OCI-LY7 (cell line): ENCODE measurements at regions not wholly inside any gene's neighbourhood (a gene's known extent, or its start where the extent isn't known, plus 50 kb on each side); places are given as distances from the start of the nearest gene placed in this dataset.

Experiments
- BruUV-seq: library from RNA; stranded (reverse); fragments of 400-500 nt; replicated peaks from 2 replicates; lab custom pipeline; 2021; lab: Mats Ljungman, UMichigan
- CTCF ChIA-PET: fragments of 300-600 bp; sonication (Branson Sonifier 250); formaldehyde crosslinking; loops from one replicate; lab custom pipeline; 2022; ENCODE audit warnings: antibody characterized with exemption; ENCODE audit not compliant: unreplicated experiment; lab: Charles Lee
- POLR2A ChIA-PET: fragments of 300-600 bp; sonication (Branson Sonifier 250); formaldehyde crosslinking; loops from one replicate; lab custom pipeline; 2022; ENCODE audit warnings: antibody characterized with exemption; lab: Charles Lee
- DNase-seq: peaks from one replicate; pipeline ENCODE4 v3.0.0-alpha.2; 2015; ENCODE audit warnings: low spot score
- H2AFZ ChIP-seq: fragments of 200-600 bp; sonication (generic), shearing (Covaris generic); 2 replicates; pipeline ENCODE4 v1.6.1; 2014; ENCODE audit warnings: mild to moderate bottlenecking, antibody characterized with exemption, low read length, moderate library complexity
- H3K27ac ChIP-seq: fragments of 200-600 bp; sonication (generic); 2 replicates; pipeline ENCODE4 v1.5.1; 2014; ENCODE audit warnings: mixed run types, low read depth, mild to moderate bottlenecking, moderate library complexity, low read length, inconsistent platforms; ENCODE audit not compliant: poor library complexity, severe bottlenecking
- H3K36me3 ChIP-seq: fragments of 200-600 bp; sonication (generic); 2 replicates; pipeline ENCODE4 v1.6.1; 2014; ENCODE audit warnings: mild to moderate bottlenecking, antibody characterized with exemption, low read length, moderate library complexity, mixed read lengths; ENCODE audit not compliant: insufficient read depth
- H3K4me1 ChIP-seq: fragments of 200-600 bp; sonication (generic); 2 replicates; pipeline ENCODE4 v1.5.1; 2014; ENCODE audit warnings: mild to moderate bottlenecking, low read length; ENCODE audit not compliant: insufficient read depth, poor library complexity, severe bottlenecking
- H3K4me2 ChIP-seq: fragments of 200-600 bp; sonication (generic); 2 replicates; pipeline ENCODE4 v1.6.1; 2014; ENCODE audit warnings: mild to moderate bottlenecking, low read length
- H3K4me3 ChIP-seq: fragments of 200-600 bp; sonication (generic); 2 replicates; pipeline ENCODE4 v1.5.1; 2014; ENCODE audit warnings: mild to moderate bottlenecking, low read depth, low read length; ENCODE audit not compliant: poor library complexity, severe bottlenecking
- H3K79me2 ChIP-seq: fragments of 200-600 bp; sonication (generic); 2 replicates; pipeline ENCODE4 v1.6.1; 2016; ENCODE audit warnings: low read depth, mild to moderate bottlenecking, low read length, moderate library complexity, mixed read lengths; ENCODE audit not compliant: insufficient read depth
- H3K9me2 ChIP-seq: fragments of 200-600 bp; sonication (generic); 2 replicates; pipeline ENCODE4 v1.6.1; 2016; ENCODE audit warnings: mild to moderate bottlenecking, low read length, mixed read lengths; ENCODE audit not compliant: insufficient read depth
- H3K9me3 ChIP-seq: fragments of 200-600 bp; sonication (generic); 2 replicates; pipeline ENCODE4 v1.6.1; 2014; ENCODE audit warnings: mild to moderate bottlenecking, mixed run types, low read length, mixed read lengths
- H4K20me1 ChIP-seq: fragments of 200-600 bp; sonication (generic); 2 replicates; pipeline ENCODE4 v1.6.1; 2014; ENCODE audit warnings: mild to moderate bottlenecking, antibody characterized with exemption, low read length, moderate library complexity, mixed read lengths; ENCODE audit not compliant: insufficient read depth
- CTCF ChIP-seq: fragments of 200-600 bp; sonication (generic); conservative IDR thresholded peaks from 2 replicates; pipeline ENCODE4 v1.5.1; 2014; ENCODE audit warnings: mild to moderate bottlenecking, antibody characterized with exemption, low read length, moderate library complexity, mixed read lengths
- EZH2phosphoT487 ChIP-seq: fragments of 200-600 bp; sonication (generic); IDR thresholded peaks from 2 replicates; pipeline ENCODE4 v1.6.1; 2018; ENCODE audit warnings: low read depth, borderline replicate concordance, mild to moderate bottlenecking, mixed run types, antibody characterized with exemption, low read length, moderate library complexity, mixed read lengths
- intact Hi-C: fragments of 100-400 bp; cut with micrococcal nuclease; formaldehyde crosslinking; loops from one replicate; pipeline ENCODE4 v1.10.0; 2022; ENCODE audit not compliant: unreplicated experiment

GRCh38 chr2:146228466-146229058, 1616.3 kb upstream of the ACVR2A start:
- TF ChIP-seq CTCF (no peak), EZH2phosphoT487 (no peak)
- Histone ChIP-seq H4K20me1 (no peaks in the 10 kb centered on the region), H3K79me2 (no peaks in the 10 kb centered on the region), H3K9me3 (no peaks in the 10 kb centered on the region), H3K9me2 (no peaks in the 10 kb centered on the region), H3K4me3 (no peak overlapping the region), H3K4me2 (no peak overlapping the region), H3K27ac (no peak overlapping the region), H3K36me3 (no peaks in the 10 kb centered on the region), H3K4me1 (no peaks in the 10 kb centered on the region), H2AFZ (no peak overlapping the region)
- no TSS peak for BruUV-seq
- POLR2A ChIA-PET: interaction anchor here (0.7 kb wide), 1 partner anchor 17 kb away, joined by 4 read pairs; no protein-coding TSS in a partner anchor
- intact Hi-C loops: no loop called here
- CTCF ChIA-PET: no interaction called here
- DNase-seq: no peak

GRCh38 chr2:146228020-146228393, 1616.8 kb upstream of the ACVR2A start:
- CTCF ChIA-PET: no interaction called here
- no peak overlapping the region for H2AFZ ChIP-seq
- H3K4me2 ChIP-seq: no peak overlapping the region
- H3K9me3 ChIP-seq: no peaks in the 10 kb centered on the region
- H4K20me1 ChIP-seq: no peaks in the 10 kb centered on the region
- H3K9me2 ChIP-seq: no peaks in the 10 kb centered on the region
- DNase-seq: no peak
- BruUV-seq: no TSS peak
- H3K36me3 ChIP-seq: no peaks in the 10 kb centered on the region
- no peak overlapping the region for H3K27ac ChIP-seq
- intact Hi-C loops: no loop called here
- H3K79me2 ChIP-seq: no peaks in the 10 kb centered on the region
- H3K4me1 ChIP-seq: no peaks in the 10 kb centered on the region
- H3K4me3 ChIP-seq: no peak overlapping the region
- TF ChIP-seq EZH2phosphoT487 (no peak), CTCF (no peak)
- POLR2A ChIA-PET: interaction anchor here (0.7 kb wide), 1 partner anchor 17 kb away, joined by 4 read pairs; no protein-coding TSS in a partner anchor
